ENCODE measurements at regions not wholly inside any gene's neighbourhood (a gene's known extent, or its start where the extent isn't known, plus 50 kb on each side); places are given as distances from the start of the nearest gene placed in this dataset.

DNA sequence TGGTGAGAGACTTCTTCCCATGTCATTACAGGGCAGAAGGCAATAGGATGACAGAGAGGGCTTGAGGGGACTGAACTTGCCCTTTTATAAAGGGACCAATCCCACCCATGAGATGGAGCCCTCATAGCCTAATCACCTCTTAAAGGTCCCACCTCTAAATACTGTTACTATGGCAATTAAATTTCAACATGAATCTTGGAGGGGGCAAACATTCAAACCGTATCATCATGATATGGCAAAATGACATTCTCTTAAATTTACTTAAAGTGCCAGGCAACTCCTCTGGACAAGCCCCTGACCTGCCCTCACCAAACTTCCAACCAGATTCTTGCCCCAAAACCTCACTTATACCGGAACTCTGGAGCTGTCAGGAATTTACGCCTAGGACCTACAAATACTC, 100.8 kb upstream of the OR5AK2 start:
- 48% methylated on average over 3 of the region's 3 CpGs for WGBS (ENCODE audit: insufficient coverage, insufficient replicate concordance, low lambda C conversion rate, missing lambda C conversion rate)
- Histone ChIP-seq H3K4me2 (ENCODE audit: control insufficient read depth, insufficient read depth) (no peak overlapping the region), H3K9me3 (replicated peaks; ENCODE audit: control insufficient read depth, insufficient read depth, low read length) (no peaks in the 10 kb centered on the region), H3K27ac (ENCODE audit: control insufficient read depth, insufficient read depth) (no peak overlapping the region), H3K9ac (ENCODE audit: control insufficient read depth, insufficient read depth, low read length) (no peak overlapping the region), H4K20me1 (ENCODE audit: control insufficient read depth, insufficient read depth) (no peaks in the 10 kb centered on the region), H3K4me3 (no peak overlapping the region), H3K4me1 (ENCODE audit: control insufficient read depth, insufficient read depth, low read length) (no peaks in the 10 kb centered on the region), H3K79me2 (ENCODE audit: control insufficient read depth, insufficient read depth, low read length) (no peaks in the 10 kb centered on the region), H3K27me3 (replicated peaks in 1 of 2; ENCODE audit: control insufficient read depth in 2 of 2, insufficient read depth in 2 of 2, low read length in 1 of 2) (no peaks in the 10 kb centered on the region), H2AFZ (ENCODE audit: control insufficient read depth, low read depth, low read length) (no peak overlapping the region), H3K36me3 (ENCODE audit: control insufficient read depth in 2 of 2, insufficient read depth in 2 of 2, low read length in 1 of 2) (no peaks in the 10 kb centered on the region)
- ChIA-PET RAD21 (ENCODE audit: unreplicated experiment) (no interaction called here), POLR2A (no interaction called here), CTCF (no interaction called here), SMC1A (ENCODE audit: uncharacterized antibody, unreplicated experiment) (no interaction called here)
- intact Hi-C loops (cut with micrococcal nuclease; ENCODE audit: unreplicated experiment) = no loop called here
- DNase-seq (ENCODE audit: low read depth, low spot score) (no peak), ATAC-seq (no peak), FAIRE-seq (no peak)
- TF ChIP-seq YY1 (IDR thresholded peaks at IDR 0.05; ENCODE audit: low read depth, low read length) = no peak
- in situ Hi-C loops (cut with MboI) = no loop called here
- BruUV-seq (replicated peaks) = no TSS peak

DNA sequence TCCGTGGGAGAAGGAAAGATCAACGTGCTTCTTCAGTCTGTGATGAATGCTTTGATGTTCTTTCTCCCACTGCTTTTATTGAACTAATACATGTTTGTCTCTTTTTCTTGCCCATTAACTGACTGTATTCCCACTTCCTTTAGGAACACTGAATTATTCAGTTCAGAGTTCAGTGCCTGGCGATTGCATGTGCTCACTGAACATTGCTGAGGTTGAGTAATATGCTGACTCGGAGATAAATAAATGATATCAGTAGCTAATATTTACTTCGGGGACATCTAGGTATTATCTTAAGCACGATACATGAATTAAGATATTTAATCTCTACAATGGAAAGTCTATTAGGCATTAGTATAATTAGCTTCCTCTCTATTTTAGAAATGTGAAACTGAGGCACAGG, 102.3 kb upstream of the OR5AK2 start:
- ChIA-PET SMC1A (ENCODE audit: uncharacterized antibody, unreplicated experiment) (no interaction called here), RAD21 (ENCODE audit: unreplicated experiment) (no interaction called here), POLR2A (no interaction called here), CTCF (no interaction called here)
- H3K4me2 ChIP-seq (ENCODE audit: control insufficient read depth, insufficient read depth) = no peak overlapping the region
- no peak overlapping the region for H3K27ac ChIP-seq (ENCODE audit: control insufficient read depth, insufficient read depth)
- no peak overlapping the region for H2AFZ ChIP-seq (ENCODE audit: control insufficient read depth, low read depth, low read length)
- WGBS (ENCODE audit: insufficient coverage, insufficient replicate concordance, low lambda C conversion rate, missing lambda C conversion rate) = 15% methylated on average over 6 of the region's 6 CpGs
- in situ Hi-C loops (cut with MboI) = no loop called here
- no peaks in the 10 kb centered on the region for H3K4me1 ChIP-seq (ENCODE audit: control insufficient read depth, insufficient read depth, low read length)
- TF ChIP-seq, protein P1, sequence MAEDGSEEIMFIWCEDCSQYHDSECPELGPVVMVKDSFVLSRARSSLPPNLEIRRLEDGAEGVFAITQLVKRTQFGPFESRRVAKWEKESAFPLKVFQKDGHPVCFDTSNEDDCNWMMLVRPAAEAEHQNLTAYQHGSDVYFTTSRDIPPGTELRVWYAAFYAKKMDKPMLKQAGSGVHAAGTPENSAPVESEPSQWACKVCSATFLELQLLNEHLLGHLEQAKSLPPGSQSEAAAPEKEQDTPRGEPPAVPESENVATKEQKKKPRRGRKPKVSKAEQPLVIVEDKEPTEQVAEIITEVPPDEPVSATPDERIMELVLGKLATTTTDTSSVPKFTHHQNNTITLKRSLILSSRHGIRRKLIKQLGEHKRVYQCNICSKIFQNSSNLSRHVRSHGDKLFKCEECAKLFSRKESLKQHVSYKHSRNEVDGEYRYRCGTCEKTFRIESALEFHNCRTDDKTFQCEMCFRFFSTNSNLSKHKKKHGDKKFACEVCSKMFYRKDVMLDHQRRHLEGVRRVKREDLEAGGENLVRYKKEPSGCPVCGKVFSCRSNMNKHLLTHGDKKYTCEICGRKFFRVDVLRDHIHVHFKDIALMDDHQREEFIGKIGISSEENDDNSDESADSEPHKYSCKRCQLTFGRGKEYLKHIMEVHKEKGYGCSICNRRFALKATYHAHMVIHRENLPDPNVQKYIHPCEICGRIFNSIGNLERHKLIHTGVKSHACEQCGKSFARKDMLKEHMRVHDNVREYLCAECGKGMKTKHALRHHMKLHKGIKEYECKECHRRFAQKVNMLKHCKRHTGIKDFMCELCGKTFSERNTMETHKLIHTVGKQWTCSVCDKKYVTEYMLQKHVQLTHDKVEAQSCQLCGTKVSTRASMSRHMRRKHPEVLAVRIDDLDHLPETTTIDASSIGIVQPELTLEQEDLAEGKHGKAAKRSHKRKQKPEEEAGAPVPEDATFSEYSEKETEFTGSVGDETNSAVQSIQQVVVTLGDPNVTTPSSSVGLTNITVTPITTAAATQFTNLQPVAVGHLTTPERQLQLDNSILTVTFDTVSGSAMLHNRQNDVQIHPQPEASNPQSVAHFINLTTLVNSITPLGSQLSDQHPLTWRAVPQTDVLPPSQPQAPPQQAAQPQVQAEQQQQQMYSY (CRISPR knock-in tag; IDR thresholded peaks at IDR 0.05) = no peak
- TF ChIP-seq NFYB (IDR thresholded peaks at IDR 0.05; ENCODE audit: insufficient read depth, low read depth, low read length) = no peak
- TF ChIP-seq, protein P2, sequence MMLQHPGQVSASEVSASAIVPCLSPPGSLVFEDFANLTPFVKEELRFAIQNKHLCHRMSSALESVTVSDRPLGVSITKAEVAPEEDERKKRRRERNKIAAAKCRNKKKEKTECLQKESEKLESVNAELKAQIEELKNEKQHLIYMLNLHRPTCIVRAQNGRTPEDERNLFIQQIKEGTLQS (IDR thresholded peaks at IDR 0.05; ENCODE audit: borderline replicate concordance, extremely low read depth, low read depth, low read length) = no peak
- TF ChIP-seq HDAC2 (IDR thresholded peaks at IDR 0.05) = no peak
- no peak for TF ChIP-seq ZNF274 (IDR thresholded peaks at IDR 0.05; ENCODE audit: insufficient read depth, insufficient read length)
- no peak for TF ChIP-seq DPF2 (IDR thresholded peaks at IDR 0.05)
- intact Hi-C loops (cut with micrococcal nuclease; ENCODE audit: unreplicated experiment) = no loop called here
- H3K79me2 ChIP-seq (ENCODE audit: control insufficient read depth, insufficient read depth, low read length) = no peaks in the 10 kb centered on the region
- H3K9me3 ChIP-seq (replicated peaks; ENCODE audit: control insufficient read depth, insufficient read depth, low read length) = no peaks in the 10 kb centered on the region
- no peak for DNase-seq (ENCODE audit: low read depth, low spot score)
- no peaks in the 10 kb centered on the region for H4K20me1 ChIP-seq (ENCODE audit: control insufficient read depth, insufficient read depth)
- no peak overlapping the region for H3K4me3 ChIP-seq
- ATAC-seq = no peak
- H3K9ac ChIP-seq (ENCODE audit: control insufficient read depth, insufficient read depth, low read length) = no peak overlapping the region
- FAIRE-seq = no peak
- no peaks in the 10 kb centered on the region for H3K27me3 ChIP-seq (replicated peaks in 1 of 2; ENCODE audit: control insufficient read depth in 2 of 2, insufficient read depth in 2 of 2, low read length in 1 of 2)
- H3K36me3 ChIP-seq (ENCODE audit: control insufficient read depth in 2 of 2, insufficient read depth in 2 of 2, low read length in 1 of 2) = no peaks in the 10 kb centered on the region
- BruUV-seq (replicated peaks) = no TSS peak

All from GM12878 (cell line).